ENCODE measurements at regions not wholly inside any gene's neighbourhood (a gene's known extent, or its start where the extent isn't known, plus 50 kb on each side); places are given as distances from the start of the nearest gene placed in this dataset.
"Not testable (repeated sequence)": the region's sequence is repeated elsewhere in the genome, so short reads cannot be mapped to it uniquely, and the experiment has no call there.

GRCh38 chr3:69647081-69647480, 92.2 kb upstream of the MITF start:
- no peak for DNase-seq

- no peak for DNase-seq
Observed at GRCh38 chr3:69646287-69647067, 92.8 kb upstream of the MITF start.

DNA sequence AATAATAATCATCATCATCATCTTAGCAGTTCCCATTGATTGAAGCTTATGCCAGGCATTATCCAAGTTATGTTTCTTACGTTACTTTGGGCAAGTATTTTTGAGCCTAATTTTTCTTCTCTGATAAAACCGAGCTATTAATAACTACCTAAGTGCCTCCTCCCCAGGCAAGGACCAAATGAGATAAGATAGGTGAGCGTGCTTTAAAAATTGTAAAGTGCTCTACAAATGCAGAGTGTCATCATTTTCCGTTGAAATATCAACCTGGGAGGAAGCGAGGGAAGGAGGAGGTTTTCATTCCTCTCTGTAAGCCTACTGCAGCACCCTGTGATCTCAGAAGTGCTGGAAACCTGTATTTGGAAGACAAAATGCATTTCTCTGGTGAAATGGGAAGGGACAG, 96.7 kb upstream of the MITF start:
- DNase-seq: no peak

- DNase-seq: no peak
Observed at GRCh38 chr3:69639851-69640250, 99.4 kb upstream of the MITF start.

DNA sequence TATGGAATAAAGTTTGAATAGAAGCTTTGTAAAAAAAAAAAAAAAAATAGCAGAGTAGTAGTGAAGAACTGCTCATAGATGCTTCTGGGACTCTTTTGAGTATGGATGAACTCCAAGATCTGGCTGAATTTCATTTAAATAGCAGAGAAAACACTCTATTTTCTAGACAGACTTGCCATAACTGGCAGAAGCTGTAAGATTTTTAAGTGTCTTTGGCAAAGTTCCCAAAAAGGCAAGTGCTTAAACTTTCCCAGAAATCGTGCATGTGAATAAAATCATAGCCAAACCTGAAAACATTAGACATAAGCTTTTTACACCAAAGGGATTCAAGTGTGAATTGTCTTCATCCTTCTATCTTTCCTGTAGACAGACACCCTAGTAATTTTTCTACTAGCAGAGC, 110.3 kb upstream of the MITF start:
- DNase-seq: no peak

DNA sequence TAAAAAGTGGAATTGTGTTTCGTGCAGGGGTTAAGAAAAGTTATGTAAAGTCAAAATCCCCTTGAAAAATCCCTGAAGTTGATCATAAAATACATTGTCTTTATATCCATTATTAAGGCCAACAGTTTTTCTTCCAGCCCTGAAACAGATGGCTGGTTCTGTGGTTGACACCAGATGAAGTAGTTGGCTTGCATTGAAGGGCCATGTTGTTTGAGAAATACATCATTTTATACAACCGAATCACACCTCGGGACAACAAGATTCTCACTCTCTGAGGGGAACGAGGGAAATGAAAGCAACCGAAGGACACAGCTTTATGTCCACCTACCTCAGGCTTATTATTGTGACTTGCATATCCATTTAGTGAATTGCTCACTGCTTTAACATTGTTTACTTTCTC, 126.0 kb upstream of the MITF start:
- no peak for DNase-seq

DNA sequence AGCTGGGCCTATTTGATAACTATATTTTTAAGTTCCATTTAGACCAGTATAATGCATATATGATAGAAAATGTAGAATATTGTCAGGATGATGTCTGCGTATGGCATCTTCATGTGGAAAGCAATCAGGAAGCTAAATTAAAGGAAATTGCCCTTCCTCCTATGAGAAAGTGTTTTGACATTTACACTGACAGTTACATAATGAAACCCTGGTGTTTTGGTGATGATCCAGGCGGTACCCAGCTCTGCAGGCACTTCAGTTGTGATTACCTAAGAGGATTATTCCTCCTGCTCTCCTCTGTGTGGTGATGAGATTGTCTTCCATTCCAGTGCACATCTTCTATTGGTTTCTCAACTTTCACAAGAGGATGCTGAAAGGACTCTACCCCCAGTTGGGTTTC, 126.5 kb upstream of the MITF start:
- DNase-seq: no peak

DNA sequence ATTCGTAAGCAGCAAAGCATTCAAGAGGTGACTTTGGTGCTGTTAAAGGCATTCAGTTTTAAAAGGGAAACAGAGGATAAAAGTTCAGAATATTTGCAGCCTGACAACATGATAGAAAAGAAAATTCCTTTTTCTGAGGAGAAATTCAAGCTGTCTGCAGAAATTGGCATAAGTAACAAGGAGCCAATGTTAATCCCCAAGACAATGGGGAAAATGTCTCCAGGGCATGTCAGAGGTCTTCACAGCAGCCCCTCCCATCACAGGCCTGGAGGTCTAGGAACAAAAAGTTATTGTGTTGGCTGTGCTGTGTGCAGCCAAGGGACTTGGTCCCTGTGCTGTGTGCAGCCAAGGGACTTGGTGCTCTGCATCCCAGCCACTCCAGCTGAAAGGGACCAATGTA, 129.7 kb upstream of the MITF start:
- not testable (repeated sequence) for DNase-seq

GRCh38 chr3:69607466-69608305, 131.6 kb upstream of the MITF start:
- no peak for DNase-seq

GRCh38 chr3:69605867-69606266, 133.4 kb upstream of the MITF start:
- no peak for DNase-seq

DNA sequence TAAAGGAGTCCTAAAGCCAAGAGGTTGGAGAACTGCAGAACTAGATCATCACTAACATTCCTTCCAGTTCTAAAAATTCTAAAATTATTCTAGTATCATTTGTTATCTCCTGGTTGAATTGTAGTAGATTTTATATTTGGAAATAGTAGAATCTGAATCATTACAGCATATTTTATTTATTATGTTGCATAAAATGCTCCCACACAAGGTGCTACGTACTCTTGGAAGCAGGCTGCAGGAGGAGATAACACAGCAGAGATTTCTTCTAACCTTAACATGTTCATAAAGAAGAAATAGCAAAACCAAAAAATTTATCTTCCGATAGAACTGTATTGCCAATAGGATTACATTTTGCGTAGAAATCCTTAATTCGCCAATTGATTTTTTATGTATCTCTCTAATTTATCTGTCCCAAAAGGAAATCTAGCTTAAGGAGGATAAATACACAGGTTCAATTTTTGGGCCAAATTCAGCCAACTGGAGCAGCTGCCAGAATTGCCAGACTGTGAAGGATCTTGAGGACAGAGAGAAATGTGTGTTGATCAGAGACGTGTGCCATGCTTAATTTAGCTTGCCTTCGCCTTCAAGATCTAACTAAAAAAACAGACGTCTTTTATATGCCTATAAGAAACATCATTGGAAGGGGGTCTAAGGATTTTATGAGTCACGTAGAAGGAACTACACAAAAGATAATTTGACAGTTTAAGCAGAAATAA, 134.4 kb upstream of the MITF start:
- no peak for DNase-seq

GRCh38 chr3:69602112-69602511, 137.2 kb upstream of the MITF start:
- DNase-seq: no peak

GRCh38 chr3:69594286-69594685, 145.0 kb upstream of the MITF start:
- no peak for DNase-seq

GRCh38 chr3:69591164-69591736, 148.0 kb upstream of the MITF start:
- DNase-seq: no peak

DNA sequence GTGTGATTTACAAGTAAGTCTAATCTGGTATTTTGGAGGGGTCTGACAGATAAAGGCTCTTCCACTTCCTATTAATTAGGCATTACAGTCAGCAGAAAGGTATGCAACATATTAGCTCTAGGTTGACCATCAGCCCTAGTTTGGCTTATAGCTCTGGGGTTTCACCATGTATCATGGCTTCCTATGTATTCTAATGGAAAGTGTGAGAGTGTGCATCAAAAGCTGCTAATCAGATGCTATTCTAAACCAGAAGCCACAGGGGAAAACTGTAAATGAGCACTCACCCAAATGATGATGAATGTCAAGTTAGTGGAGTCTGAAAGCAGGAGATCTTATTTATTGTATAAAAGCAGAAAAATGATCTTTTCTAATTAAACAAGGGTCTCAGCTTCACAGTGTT, 149.2 kb upstream of the MITF start:
- no peak for DNase-seq

DNA sequence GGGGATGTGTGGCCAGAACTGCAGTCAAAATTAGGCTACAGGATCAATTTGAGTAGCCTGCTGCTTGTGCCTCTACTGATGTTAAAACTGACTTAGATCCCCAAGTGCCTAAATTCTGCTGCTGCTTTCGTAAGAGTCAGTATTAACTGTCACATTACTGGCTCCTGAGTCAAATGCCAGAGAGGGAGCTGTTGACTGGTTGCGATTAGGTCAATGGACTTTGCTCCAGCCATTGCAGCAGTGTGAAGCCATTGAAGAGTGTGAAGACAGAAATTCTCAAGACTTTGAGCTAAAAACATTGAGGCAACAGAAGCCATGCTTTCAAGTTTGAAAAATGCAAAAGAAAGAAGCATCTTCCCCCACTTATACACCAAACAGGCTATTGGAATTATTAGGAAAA, 151.1 kb upstream of the MITF start:
- DNase-seq: no peak

DNA sequence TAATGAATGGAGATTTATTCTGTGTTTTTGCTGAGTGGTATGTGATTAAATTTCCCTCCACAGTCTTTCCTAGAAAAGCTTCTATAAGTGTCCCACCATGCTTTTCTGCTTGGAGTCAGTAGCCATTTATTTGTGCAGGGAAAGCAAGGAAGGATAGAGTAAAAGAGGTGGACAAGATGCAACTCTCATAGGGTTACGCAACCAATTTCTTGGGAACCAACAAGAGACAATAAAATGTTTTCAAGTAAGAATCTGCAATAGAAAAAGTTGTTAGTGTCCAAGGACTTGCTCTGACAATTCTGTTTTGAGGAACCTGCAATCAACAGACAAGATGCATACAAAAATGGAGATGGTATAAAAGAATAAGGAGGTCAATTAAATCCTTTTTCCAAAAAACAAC, 153.8 kb upstream of the MITF start:
- no peak for DNase-seq

GRCh38 chr3:69582044-69582443, 157.2 kb upstream of the MITF start:
- no peak for DNase-seq

DNA sequence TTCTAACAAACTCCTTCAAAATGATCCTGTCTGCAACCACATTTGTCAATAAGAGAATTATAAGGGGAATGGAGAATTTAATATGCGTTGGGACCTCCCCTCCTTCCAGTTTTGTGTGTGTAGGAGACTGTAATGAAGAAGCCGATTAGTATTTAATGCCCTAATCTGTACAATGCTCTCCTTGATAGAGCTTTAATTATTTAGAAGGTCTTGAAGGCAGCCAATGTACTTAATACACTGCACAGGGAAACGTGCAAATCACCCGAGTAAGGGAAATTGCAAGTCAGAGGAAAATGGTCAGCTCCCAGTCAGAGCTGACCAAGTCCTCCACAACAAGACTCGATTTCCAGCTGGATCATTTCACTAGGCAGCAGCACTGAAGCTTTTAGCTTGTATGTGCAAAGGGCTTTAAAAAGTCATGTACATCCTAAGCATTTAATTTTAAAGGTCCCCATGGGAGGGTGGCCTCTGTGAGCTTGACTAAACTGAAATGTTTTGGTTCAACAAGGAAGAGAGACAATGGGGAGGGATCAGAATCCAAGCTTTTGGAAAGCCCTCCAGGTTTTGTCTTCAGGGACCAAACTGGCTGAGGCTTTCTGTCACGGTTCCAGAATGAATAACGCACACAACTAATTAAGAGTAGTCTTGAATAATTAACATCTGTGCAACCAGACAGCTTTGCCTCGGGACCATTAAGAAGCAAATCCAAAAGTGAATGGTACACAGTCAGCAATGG, 159.8 kb upstream of the MITF start:
- DNase-seq: no peak

- DNase-seq: no peak
Observed at GRCh38 chr3:69569520-69569919, 169.7 kb upstream of the MITF start.

DNA sequence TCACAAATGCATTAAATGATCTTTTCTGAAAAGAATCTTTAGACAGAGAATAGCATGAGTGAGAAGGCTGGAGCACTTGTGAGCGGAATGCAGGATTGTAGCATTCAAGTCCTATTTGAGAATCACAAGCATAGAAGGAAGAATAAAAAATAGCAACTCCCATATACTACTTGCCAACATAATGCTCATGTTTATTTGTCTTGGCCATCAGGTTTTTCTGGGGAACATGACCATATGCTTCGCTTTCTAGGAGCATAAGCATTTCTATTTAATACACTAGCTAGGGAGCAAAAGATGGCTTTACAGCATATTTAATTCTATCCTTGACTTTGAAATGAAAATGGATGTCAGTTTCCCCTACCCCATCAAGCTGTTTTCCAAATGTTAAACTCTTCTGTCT, 170.3 kb upstream of the MITF start:
- DNase-seq: no peak

DNA sequence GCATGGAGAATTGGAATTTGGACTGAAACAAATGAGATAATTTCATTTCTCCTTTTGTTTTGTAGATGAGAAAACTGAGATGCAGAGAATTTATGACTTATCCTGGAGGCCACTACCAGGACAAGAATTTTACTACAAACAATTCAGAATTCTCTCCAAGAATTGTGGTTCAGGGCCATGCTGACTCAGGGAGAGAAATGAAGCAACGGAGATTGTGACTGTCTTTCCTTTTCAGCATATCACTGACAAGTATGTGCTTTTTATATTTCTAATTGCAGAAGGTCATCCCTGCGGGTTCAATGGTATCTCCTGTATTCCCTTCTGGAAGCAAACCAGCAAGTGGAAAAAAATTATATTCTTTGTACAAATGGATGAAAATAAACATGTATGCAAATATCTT, 170.8 kb upstream of the MITF start:
- DNase-seq: no peak

DNA sequence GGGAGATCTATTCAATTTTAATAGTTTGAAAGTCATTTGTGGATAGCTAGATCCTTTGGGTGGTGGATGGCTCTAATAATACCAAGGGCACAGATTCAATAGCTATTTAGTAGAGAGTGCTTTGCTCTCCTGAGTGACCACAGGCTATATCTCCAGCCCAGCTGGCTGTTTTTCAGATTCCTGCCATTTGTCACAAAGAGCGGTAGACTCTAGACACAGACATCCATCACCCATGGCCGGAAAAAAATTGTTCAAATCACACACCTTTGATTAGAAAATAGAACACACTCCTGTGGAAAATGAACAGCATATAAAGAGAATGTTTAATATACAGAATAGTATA, 171.6 kb upstream of the MITF start:
- DNase-seq: no peak

All from CD4-positive, alpha-beta T cell treated with Interleukin-1 beta for 1 hour (primary cell).